Liver (tissue), 8 donors: ENCODE measurements at regions not wholly inside any gene's neighbourhood (a gene's known extent, or its start where the extent isn't known, plus 50 kb on each side); places are given as distances from the start of the nearest gene placed in this dataset.

Experiments
- DNase-seq: peaks from one replicate; pipeline ENCODE4 v3.0.0-alpha.2; 2017; ENCODE audit warnings: low spot score
- H3K27ac ChIP-seq, 2 donors: one replicate each; pipeline ENCODE4 v1.7.0; 2013; ENCODE audit warnings: inconsistent platforms in 2 of 2, low read length in 2 of 2, control low read depth in 1 of 2, low read depth in 1 of 2, mild to moderate bottlenecking in 1 of 2
- H3K27me3 ChIP-seq, 4 donors: one replicate each; pipeline versions ENCODE4 v1.6.1 to v1.7.0; 2013; ENCODE audit warnings: low read length in 3 of 4, inconsistent platforms in 1 of 4, mild to moderate bottlenecking in 1 of 4, moderate library complexity in 1 of 4; ENCODE audit not compliant: control insufficient read depth in 4 of 4, insufficient read depth in 4 of 4
- H3K36me3 ChIP-seq, 4 donors: one replicate each; pipeline versions ENCODE4 v1.6.1 to v1.7.0; 2013; ENCODE audit warnings: low read length in 3 of 4, mild to moderate bottlenecking in 3 of 4, low read depth in 1 of 4, moderate library complexity in 1 of 4; ENCODE audit not compliant: control insufficient read depth in 4 of 4, insufficient read depth in 3 of 4
- H3K4me1 ChIP-seq, 4 donors: one replicate each; pipeline versions ENCODE4 v1.6.1 to v1.7.0; 2013; ENCODE audit warnings: low read length in 3 of 4, mild to moderate bottlenecking in 3 of 4, moderate library complexity in 1 of 4; ENCODE audit not compliant: control insufficient read depth in 4 of 4, insufficient read depth in 4 of 4
- H3K4me3 ChIP-seq, 3 donors: one replicate each; pipeline versions ENCODE4 v1.6.1 to v1.7.0; 2013; ENCODE audit warnings: low read length in 3 of 3, control low read depth in 1 of 3, low read depth in 1 of 3, mild to moderate bottlenecking in 1 of 3
- H3K9ac ChIP-seq, 2 donors: one replicate each; pipeline ENCODE4 v1.7.0; 2013; ENCODE audit warnings: low read length in 2 of 2, mild to moderate bottlenecking in 2 of 2, moderate library complexity in 2 of 2, control low read depth in 1 of 2, low read depth in 1 of 2
- H3K9me3 ChIP-seq, 4 donors: one replicate each; pipeline versions ENCODE4 v1.6.1 to v1.7.0; 2013; ENCODE audit warnings: low read length in 3 of 4; ENCODE audit not compliant: control insufficient read depth in 4 of 4
- EGR1 ChIP-seq, 2 donors: IDR thresholded peaks; 2 replicates each; pipeline ENCODE4 v1.6.1; 2016 to 2018; ENCODE audit warnings: antibody characterized with exemption in 2 of 2, low read depth in 2 of 2
- FOXA1 ChIP-seq: IDR thresholded peaks from 2 replicates; pipeline ENCODE4 v1.6.1; 2016; ENCODE audit warnings: antibody characterized with exemption
- FOXA2 ChIP-seq: IDR thresholded peaks from 2 replicates; pipeline ENCODE4 v1.6.1; 2016; ENCODE audit warnings: antibody characterized with exemption
- GABPA ChIP-seq, 2 donors: IDR thresholded peaks in 1 of 2; conservative IDR thresholded peaks in 1 of 2; 2 replicates each; pipeline ENCODE4 v1.6.1; 2016; ENCODE audit warnings: antibody characterized with exemption in 2 of 2, mild to moderate bottlenecking in 1 of 2, moderate library complexity in 1 of 2
- HNF4A ChIP-seq, 2 donors: conservative IDR thresholded peaks; 2 replicates each; pipeline ENCODE4 v1.6.1; 2016; ENCODE audit warnings: antibody characterized with exemption in 2 of 2, mild to moderate bottlenecking in 2 of 2
- JUND ChIP-seq, 2 donors: IDR thresholded peaks; 2 replicates each; pipeline ENCODE4 v1.6.1; 2016; ENCODE audit warnings: antibody characterized with exemption in 2 of 2
- NR2F2 ChIP-seq: IDR thresholded peaks from 2 replicates; pipeline ENCODE4 v1.6.1; 2016; ENCODE audit warnings: antibody characterized with exemption
- RAD21 ChIP-seq, 2 donors: IDR thresholded peaks; 2 replicates each; pipeline ENCODE4 v1.6.1; 2016; ENCODE audit warnings: antibody characterized with exemption in 2 of 2, mild to moderate bottlenecking in 2 of 2
- RXRA ChIP-seq, 2 donors: IDR thresholded peaks; 2 replicates each; pipeline ENCODE4 v1.6.1; 2017 to 2018; ENCODE audit warnings: antibody characterized with exemption in 2 of 2, mild to moderate bottlenecking in 1 of 2
- SP1 ChIP-seq: IDR thresholded peaks from 2 replicates; pipeline ENCODE4 v1.6.1; 2018; ENCODE audit warnings: antibody characterized with exemption, mild to moderate bottlenecking
- TAF1 ChIP-seq: conservative IDR thresholded peaks from 2 replicates; pipeline ENCODE4 v1.6.1; 2016; ENCODE audit warnings: antibody characterized with exemption, mild to moderate bottlenecking
- YY1 ChIP-seq: IDR thresholded peaks from 2 replicates; pipeline ENCODE4 v1.6.1; 2016; ENCODE audit warnings: antibody characterized with exemption, mild to moderate bottlenecking
- WGBS: extraction: QIAGEN DNeasy Blood & Tissue Kit; methylation state at CpG from one replicate; pipeline ENCODE4 v1.1.7; 2013; 5-methylcytosine and 5-hydroxymethylcytosine counted together
- TF ChIP-seq, protein P1 (sequence below): IDR thresholded peaks from 2 replicates; pipeline ENCODE4 v1.6.1; 2016; ENCODE audit warnings: antibody characterized with exemption
- TF ChIP-seq, protein P2 (sequence below): IDR thresholded peaks from 2 replicates; pipeline ENCODE4 v1.6.1; 2016; ENCODE audit warnings: antibody characterized with exemption
- TF ChIP-seq, protein P3 (sequence below): fragments of 150-350 bp; IDR thresholded peaks from 2 replicates; pipeline ENCODE4 v1.5.1; 2017; ENCODE audit warnings: improper control_type of control experiment, low read depth, low read length; ENCODE audit not compliant: missing input control
- TF ChIP-seq, protein P4 (sequence below): IDR thresholded peaks from 2 replicates; pipeline ENCODE4 v1.6.1; 2016; ENCODE audit warnings: antibody characterized with exemption
- donor health status: healthy.
- donor health status: healthy.
- donor health status: healthy.
- donor health status: healthy.
- donor health status: healthy.

DNA sequence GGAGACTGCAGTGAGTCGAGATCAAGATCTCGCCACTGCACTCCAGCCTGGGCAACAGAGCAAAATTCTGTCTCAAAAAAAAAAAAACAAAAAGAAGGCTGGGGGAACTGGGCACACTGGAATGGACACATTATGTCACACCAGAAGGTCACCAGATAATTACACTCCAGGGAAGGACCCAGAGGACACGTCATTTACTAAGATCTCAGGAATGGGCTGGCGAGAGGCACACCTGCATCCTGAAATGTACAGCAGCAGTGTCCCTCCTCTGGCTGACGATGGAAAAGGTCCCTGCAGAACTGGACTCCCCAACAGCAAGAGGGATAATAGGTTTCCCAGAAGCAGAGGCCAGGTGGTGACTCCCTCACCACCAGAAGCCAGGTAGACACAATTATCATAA lies 243.5 kb downstream of the BCL11B start:
- DNase-seq = no peak
- H3K9ac ChIP-seq = no peak overlapping the region
- H3K9me3 ChIP-seq = peaks cover 0 to 3% (median 0%) of the 10 kb centered on the region in 4 donors
- no peak overlapping the region for H3K4me3 ChIP-seq
- no peak overlapping the region for H3K27ac ChIP-seq
- WGBS = 83% methylated on average over 5 of the region's 5 CpGs
- no peaks in the 10 kb centered on the region for H3K36me3 ChIP-seq
- no peaks in the 10 kb centered on the region for H3K27me3 ChIP-seq
- H3K4me1 ChIP-seq = no peaks in the 10 kb centered on the region
- TF ChIP-seq TAF1 = no peak
- no peak for TF ChIP-seq JUND (IDR thresholded peaks at IDR 0.05)
- no peak for TF ChIP-seq FOXA1
- TF ChIP-seq HNF4A (conservative IDR thresholded peaks at IDR 0.05) = no peak
- TF ChIP-seq YY1 = no peak
- TF ChIP-seq RAD21 (IDR thresholded peaks at IDR 0.05) = no peak
- TF ChIP-seq, protein P1, sequence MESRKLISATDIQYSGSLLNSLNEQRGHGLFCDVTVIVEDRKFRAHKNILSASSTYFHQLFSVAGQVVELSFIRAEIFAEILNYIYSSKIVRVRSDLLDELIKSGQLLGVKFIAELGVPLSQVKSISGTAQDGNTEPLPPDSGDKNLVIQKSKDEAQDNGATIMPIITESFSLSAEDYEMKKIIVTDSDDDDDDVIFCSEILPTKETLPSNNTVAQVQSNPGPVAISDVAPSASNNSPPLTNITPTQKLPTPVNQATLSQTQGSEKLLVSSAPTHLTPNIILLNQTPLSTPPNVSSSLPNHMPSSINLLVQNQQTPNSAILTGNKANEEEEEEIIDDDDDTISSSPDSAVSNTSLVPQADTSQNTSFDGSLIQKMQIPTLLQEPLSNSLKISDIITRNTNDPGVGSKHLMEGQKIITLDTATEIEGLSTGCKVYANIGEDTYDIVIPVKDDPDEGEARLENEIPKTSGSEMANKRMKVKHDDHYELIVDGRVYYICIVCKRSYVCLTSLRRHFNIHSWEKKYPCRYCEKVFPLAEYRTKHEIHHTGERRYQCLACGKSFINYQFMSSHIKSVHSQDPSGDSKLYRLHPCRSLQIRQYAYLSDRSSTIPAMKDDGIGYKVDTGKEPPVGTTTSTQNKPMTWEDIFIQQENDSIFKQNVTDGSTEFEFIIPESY = no peak
- TF ChIP-seq EGR1 (IDR thresholded peaks at IDR 0.05; ENCODE audit: low read depth in 2 of 2) = no peak
- TF ChIP-seq, protein P2, sequence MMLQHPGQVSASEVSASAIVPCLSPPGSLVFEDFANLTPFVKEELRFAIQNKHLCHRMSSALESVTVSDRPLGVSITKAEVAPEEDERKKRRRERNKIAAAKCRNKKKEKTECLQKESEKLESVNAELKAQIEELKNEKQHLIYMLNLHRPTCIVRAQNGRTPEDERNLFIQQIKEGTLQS = no peak
- TF ChIP-seq GABPA (IDR thresholded peaks at IDR 0.05 in 1 of 2, conservative IDR thresholded peaks at IDR 0.05 in 1 of 2) = no peak
- TF ChIP-seq, protein P3, sequence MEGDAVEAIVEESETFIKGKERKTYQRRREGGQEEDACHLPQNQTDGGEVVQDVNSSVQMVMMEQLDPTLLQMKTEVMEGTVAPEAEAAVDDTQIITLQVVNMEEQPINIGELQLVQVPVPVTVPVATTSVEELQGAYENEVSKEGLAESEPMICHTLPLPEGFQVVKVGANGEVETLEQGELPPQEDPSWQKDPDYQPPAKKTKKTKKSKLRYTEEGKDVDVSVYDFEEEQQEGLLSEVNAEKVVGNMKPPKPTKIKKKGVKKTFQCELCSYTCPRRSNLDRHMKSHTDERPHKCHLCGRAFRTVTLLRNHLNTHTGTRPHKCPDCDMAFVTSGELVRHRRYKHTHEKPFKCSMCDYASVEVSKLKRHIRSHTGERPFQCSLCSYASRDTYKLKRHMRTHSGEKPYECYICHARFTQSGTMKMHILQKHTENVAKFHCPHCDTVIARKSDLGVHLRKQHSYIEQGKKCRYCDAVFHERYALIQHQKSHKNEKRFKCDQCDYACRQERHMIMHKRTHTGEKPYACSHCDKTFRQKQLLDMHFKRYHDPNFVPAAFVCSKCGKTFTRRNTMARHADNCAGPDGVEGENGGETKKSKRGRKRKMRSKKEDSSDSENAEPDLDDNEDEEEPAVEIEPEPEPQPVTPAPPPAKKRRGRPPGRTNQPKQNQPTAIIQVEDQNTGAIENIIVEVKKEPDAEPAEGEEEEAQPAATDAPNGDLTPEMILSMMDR = no peak
- TF ChIP-seq NR2F2 = no peak

DNA sequence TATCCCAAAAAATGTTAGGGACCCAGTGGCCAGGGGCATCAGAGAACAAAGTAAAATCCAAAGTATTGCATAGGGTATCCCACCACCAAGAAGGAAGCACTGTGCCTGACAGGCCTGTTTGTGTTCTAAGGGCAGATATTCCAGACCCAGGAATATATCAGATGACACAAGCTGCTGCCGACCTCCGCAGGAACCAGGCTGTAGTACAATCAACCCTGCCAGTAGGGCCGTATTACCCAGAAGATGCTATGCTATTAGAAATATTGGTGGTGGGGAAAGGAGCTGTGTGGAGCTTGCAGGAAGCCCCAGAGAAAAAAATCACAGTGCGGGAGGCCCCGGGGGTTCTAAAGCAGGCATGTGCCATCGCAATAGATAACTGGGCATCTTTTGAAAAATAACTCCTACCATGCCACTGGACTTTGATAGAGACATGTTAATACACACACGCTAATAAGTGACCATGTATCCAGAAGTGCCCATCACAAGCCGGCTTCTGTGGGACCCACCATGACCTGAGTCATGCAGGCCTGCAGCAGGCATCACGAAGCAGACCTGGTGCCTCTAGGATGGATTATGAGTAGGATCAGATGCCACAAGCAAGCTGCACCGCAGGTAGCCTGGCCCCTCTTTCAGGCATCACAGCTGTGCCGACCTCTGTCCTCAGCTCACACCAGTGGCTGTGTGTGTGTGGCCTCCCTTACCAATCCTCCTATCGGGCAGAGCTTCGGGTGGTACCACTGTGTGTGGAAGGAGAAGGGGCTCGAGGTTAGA lies 242.7 kb downstream of the BCL11B start:
- DNase-seq = no peak
- no peak overlapping the region for H3K4me3 ChIP-seq
- H3K9me3 ChIP-seq = no peaks in the 10 kb centered on the region
- TF ChIP-seq FOXA2 (no peak), NR2F2 (no peak), RXRA (IDR thresholded peaks at IDR 0.05) (no peak), FOXA1 (no peak), YY1 (no peak), SP1 (no peak), TAF1 (no peak), EGR1 (IDR thresholded peaks at IDR 0.05; ENCODE audit: low read depth in 2 of 2) (no peak)
- TF ChIP-seq, protein P1 = no peak
- TF ChIP-seq, protein P4, sequence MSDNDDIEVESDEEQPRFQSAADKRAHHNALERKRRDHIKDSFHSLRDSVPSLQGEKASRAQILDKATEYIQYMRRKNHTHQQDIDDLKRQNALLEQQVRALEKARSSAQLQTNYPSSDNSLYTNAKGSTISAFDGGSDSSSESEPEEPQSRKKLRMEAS = no peak
- TF ChIP-seq, protein P3 = no peak
- no peak overlapping the region for H3K9ac ChIP-seq
- no peaks in the 10 kb centered on the region for H3K27me3 ChIP-seq
- WGBS = 68% methylated on average over 14 of the region's 14 CpGs
- H3K27ac ChIP-seq = no peak overlapping the region
- no peaks in the 10 kb centered on the region for H3K4me1 ChIP-seq
- no peaks in the 10 kb centered on the region for H3K36me3 ChIP-seq
